Endothelial cell of umbilical vein (primary cell): ENCODE measurements at regions not wholly inside any gene's neighbourhood (a gene's known extent, or its start where the extent isn't known, plus 50 kb on each side); places are given as distances from the start of the nearest gene placed in this dataset.

Experiments
- BruUV-seq: library from RNA; stranded (reverse); fragments of 400-500 nt; replicated peaks from 2 replicates; lab custom pipeline; 2021; lab: Mats Ljungman, UMichigan
- CTCF ChIA-PET: fragments of 300-600, 350-600 bp; sonication (Branson Sonifier 250); formaldehyde crosslinking; loops from one replicate; lab custom pipeline; 2021; ENCODE audit warnings: antibody characterized with exemption, inconsistent platforms; lab: Charles Lee
- POLR2A ChIA-PET: fragments of 300-600, 350-600 bp; sonication (Branson Sonifier 250); formaldehyde crosslinking; loops from one replicate; lab custom pipeline; 2021; ENCODE audit warnings: antibody characterized with exemption, inconsistent platforms; lab: Charles Lee
- DNase-seq: peaks from one replicate; pipeline ENCODE4 v3.0.0-alpha.2; 2011; ENCODE audit warnings: low read depth, low spot score
- FAIRE-seq: peaks from 2 replicates; lab custom pipeline; 2011; peaks lifted over from hg19 to GRCh38; lab: Jason Lieb, UNC
- H2AFZ ChIP-seq: 2 replicates; pipeline ENCODE4 v1.6.0; 2012; ENCODE audit warnings: low read depth, low read length, control low read depth, inconsistent platforms
- H3K27ac ChIP-seq: 2 replicates; pipeline ENCODE4 v1.5.1; 2011; ENCODE audit warnings: low read depth, mild to moderate bottlenecking, control low read depth, low read length, moderate library complexity; ENCODE audit not compliant: insufficient read depth
- H3K27me3 ChIP-seq, 2 experiments: 2 replicates each; pipeline versions ENCODE4 v1.6.0 to v1.6.1; 2011; ENCODE audit warnings: low read length in 2 of 2, mixed read lengths in 1 of 2; ENCODE audit not compliant: control insufficient read depth in 2 of 2, insufficient read depth in 2 of 2
- H3K36me3 ChIP-seq, 2 experiments: 2 replicates in 1 of 2; 3 replicates in 1 of 2; pipeline ENCODE4 v1.5.1; 2011; ENCODE audit warnings: low read length in 2 of 2, mild to moderate bottlenecking in 1 of 2, moderate library complexity in 1 of 2; ENCODE audit not compliant: control insufficient read depth in 2 of 2, insufficient read depth in 2 of 2; ENCODE audit errors: extremely low read depth in 1 of 2
- H3K4me1 ChIP-seq: 3 replicates; pipeline ENCODE4 v1.5.1; 2011; ENCODE audit warnings: mild to moderate bottlenecking, low read length; ENCODE audit not compliant: control insufficient read depth, insufficient read depth; ENCODE audit errors: extremely low read depth
- H3K4me2 ChIP-seq: 2 replicates; pipeline ENCODE4 v1.6.1; 2011; ENCODE audit warnings: low read length, control low read depth, mixed read lengths; ENCODE audit not compliant: insufficient read depth
- H3K4me3 ChIP-seq, 3 experiments: fragments of 200-600 bp in 1 of 3; sonication (generic), shearing (Covaris generic) in 1 of 3; replicated peaks in 1 of 3; 2 replicates each; pipeline ENCODE4 v1.5.1; 2011 to 2016; ENCODE audit warnings: control low read depth in 3 of 3, low read length in 3 of 3, mild to moderate bottlenecking in 2 of 3, inconsistent platforms in 1 of 3, low read depth in 1 of 3, moderate library complexity in 1 of 3; ENCODE audit not compliant: insufficient read depth in 1 of 3
- H3K79me2 ChIP-seq: 2 replicates; pipeline ENCODE4 v1.6.0; 2012; ENCODE audit warnings: low read length, inconsistent platforms; ENCODE audit not compliant: control insufficient read depth, insufficient read depth
- H3K9ac ChIP-seq: replicated peaks from 2 replicates; pipeline ENCODE3; 2011; ENCODE audit warnings: low read length, control low read depth; ENCODE audit not compliant: insufficient read depth; ENCODE audit errors: extremely low read depth
- H3K9me1 ChIP-seq: replicated peaks from 3 replicates; pipeline ENCODE4 v1.6.0; 2011; ENCODE audit warnings: mild to moderate bottlenecking, low read length; ENCODE audit not compliant: control insufficient read depth, insufficient read depth; ENCODE audit errors: extremely low read depth
- H3K9me3 ChIP-seq: replicated peaks from 2 replicates; pipeline ENCODE4 v1.5.1; 2012; ENCODE audit warnings: low read length, inconsistent platforms; ENCODE audit not compliant: control insufficient read depth, insufficient read depth
- H4K20me1 ChIP-seq: replicated peaks from 2 replicates; pipeline ENCODE3; 2011; ENCODE audit warnings: mild to moderate bottlenecking, low read length; ENCODE audit not compliant: control insufficient read depth, insufficient read depth; ENCODE audit errors: extremely low read depth
- CTCF ChIP-seq, 2 donors: IDR thresholded peaks; 1 replicate in 1 of 2; 2 replicates in 1 of 2; pipeline ENCODE4 v1.5.1; 2011; ENCODE audit warnings: low read length in 2 of 2, mild to moderate bottlenecking in 2 of 2, moderate library complexity in 2 of 2, control low read depth in 1 of 2, inconsistent platforms in 1 of 2, low read depth in 1 of 2; ENCODE audit not compliant: insufficient read depth in 1 of 2; ENCODE audit errors: extremely low read depth in 1 of 2
- EZH2 ChIP-seq: IDR thresholded peaks from 2 replicates; pipeline ENCODE4 v1.6.1; 2012; ENCODE audit warnings: borderline replicate concordance, low read depth, mild to moderate bottlenecking, moderate library complexity, low read length, inconsistent platforms; ENCODE audit not compliant: severe bottlenecking
- FOS ChIP-seq: IDR thresholded peaks from 2 replicates; pipeline ENCODE4 v1.6.1; 2011; ENCODE audit warnings: mild to moderate bottlenecking, low read length, moderate library complexity, borderline replicate concordance; ENCODE audit not compliant: insufficient read depth
- GATA2 ChIP-seq: IDR thresholded peaks from 2 replicates; pipeline ENCODE4 v1.7.0; 2011; ENCODE audit warnings: low read depth, mild to moderate bottlenecking, moderate library complexity, mixed read lengths, low read length; ENCODE audit not compliant: insufficient read length, insufficient read depth
- JUN ChIP-seq: IDR thresholded peaks from 2 replicates; pipeline ENCODE4 v1.6.1; 2011; ENCODE audit warnings: borderline replicate concordance, low read depth; ENCODE audit not compliant: insufficient read length, insufficient read depth
- MYC ChIP-seq: IDR thresholded peaks from one replicate; pipeline ENCODE4 v1.6.1; 2011; ENCODE audit warnings: mild to moderate bottlenecking, low read depth, low read length
- POLR2A ChIP-seq: IDR thresholded peaks from 2 replicates; pipeline ENCODE4 v1.6.1; 2012; ENCODE audit warnings: low read depth, mild to moderate bottlenecking, control low read depth, low read length
- POLR2AphosphoS5 ChIP-seq: IDR thresholded peaks from 2 replicates; pipeline ENCODE4 v1.6.1; 2012; ENCODE audit warnings: low read depth, mild to moderate bottlenecking, control low read depth, low read length, moderate library complexity; ENCODE audit not compliant: insufficient read depth
- dilution Hi-C: fragments of 300-500 bp; cut with MboI; formaldehyde crosslinking; loops from one replicate; pipeline ENCODE4 v1.15.0; 2019; ENCODE audit warnings: low sequenced_read_pairs; ENCODE audit not compliant: extremely low pct_ligation_motif_present
- intact Hi-C: fragments of 100-400 bp; cut with micrococcal nuclease; formaldehyde crosslinking; loops from one replicate; pipeline ENCODE4 v1.10.0; 2022
- TF ChIP-seq, protein P1 (sequence below): IDR thresholded peaks from 2 replicates; pipeline ENCODE4 v1.6.1; 2011; ENCODE audit not compliant: insufficient read depth, insufficient read length

GRCh38 chr7:68505721-68506120 lies 1092.6 kb upstream of the AUTS2 start:
- Histone ChIP-seq H4K20me1 (no peaks in the 10 kb centered on the region), H3K36me3 (no peaks in the 10 kb centered on the region), H3K27me3 (no peaks in the 10 kb centered on the region), H3K4me2 (no peak overlapping the region), H2AFZ (no peak overlapping the region), H3K4me1 (no peaks in the 10 kb centered on the region), H3K27ac (no peak overlapping the region), H3K9me3 (no peaks in the 10 kb centered on the region), H3K79me2 (no peaks in the 10 kb centered on the region), H3K4me3 (no peak overlapping the region), H3K9me1 (no peaks in the 10 kb centered on the region), H3K9ac (no peak overlapping the region)
- no peak for DNase-seq
- FAIRE-seq, result no peak
- dilution Hi-C loops (no loop called here), intact Hi-C loops (no loop called here)
- CTCF ChIA-PET, result no interaction called here
- POLR2A ChIA-PET, result no interaction called here
- no peak for TF ChIP-seq CTCF (IDR thresholded peaks at IDR 0.05; ENCODE audit: extremely low read depth in 1 of 2, insufficient read depth in 1 of 2, low read depth in 1 of 2, low read length in 2 of 2)
- no peak for TF ChIP-seq EZH2
- TF ChIP-seq GATA2, result no peak
- no peak for TF ChIP-seq JUN
- TF ChIP-seq POLR2AphosphoS5, result no peak
- no peak for TF ChIP-seq MYC
- TF ChIP-seq FOS, result no peak
- TF ChIP-seq, protein P1, sequence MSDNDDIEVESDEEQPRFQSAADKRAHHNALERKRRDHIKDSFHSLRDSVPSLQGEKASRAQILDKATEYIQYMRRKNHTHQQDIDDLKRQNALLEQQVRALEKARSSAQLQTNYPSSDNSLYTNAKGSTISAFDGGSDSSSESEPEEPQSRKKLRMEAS, result no peak
- TF ChIP-seq POLR2A, result no peak
- no TSS peak for BruUV-seq
